ENCODE measurements at regions not wholly inside any gene's neighbourhood (a gene's known extent, or its start where the extent isn't known, plus 50 kb on each side); places are given as distances from the start of the nearest gene placed in this dataset.

GRCh38 chr12:73798523-73798922, 739.1 kb upstream of the ATXN7L3B start:
- TF ChIP-seq POLR2A (IDR thresholded peaks at IDR 0.05; ENCODE audit: low read length) (no peak), GATA1 (IDR thresholded peaks at IDR 0.05; ENCODE audit: low read depth, low read length) (no peak)

All from erythroblast (primary cell).